C4-2B (cell line): ENCODE measurements at regions not wholly inside any gene's neighbourhood (a gene's known extent, or its start where the extent isn't known, plus 50 kb on each side); places are given as distances from the start of the nearest gene placed in this dataset.

ENCODE experiments used
- CTCF ChIP-seq: fragments of 450-650 bp; conservative IDR thresholded peaks from 2 replicates; pipeline ENCODE4 v1.5.1; 2017; ENCODE audit warnings: mild to moderate bottlenecking
- ZFX ChIP-seq: fragments of 450-650 bp; IDR thresholded peaks from 2 replicates; pipeline ENCODE4 v1.6.1; 2017

GRCh38 chr16:65713181-65713808 lies 591.4 kb upstream of the CDH11 start:
- TF ChIP-seq CTCF (no peak), ZFX (no peak)
